Endothelial cell of umbilical vein (primary cell): ENCODE measurements at regions not wholly inside any gene's neighbourhood (a gene's known extent, or its start where the extent isn't known, plus 50 kb on each side); places are given as distances from the start of the nearest gene placed in this dataset.

Experiments used
- BruUV-seq: library from RNA; stranded (reverse); fragments of 400-500 nt; replicated peaks from 2 replicates; lab custom pipeline; 2021; lab: Mats Ljungman, UMichigan
- CTCF ChIA-PET: fragments of 300-600, 350-600 bp; sonication (Branson Sonifier 250); formaldehyde crosslinking; loops from one replicate; lab custom pipeline; 2021; ENCODE audit warnings: antibody characterized with exemption, inconsistent platforms; lab: Charles Lee
- POLR2A ChIA-PET: fragments of 300-600, 350-600 bp; sonication (Branson Sonifier 250); formaldehyde crosslinking; loops from one replicate; lab custom pipeline; 2021; ENCODE audit warnings: antibody characterized with exemption, inconsistent platforms; lab: Charles Lee
- DNase-seq: peaks from one replicate; pipeline ENCODE4 v3.0.0-alpha.2; 2011; ENCODE audit warnings: low read depth, low spot score
- FAIRE-seq: peaks from 2 replicates; lab custom pipeline; 2011; peaks lifted over from hg19 to GRCh38; lab: Jason Lieb, UNC
- H2AFZ ChIP-seq: 2 replicates; pipeline ENCODE4 v1.6.0; 2012; ENCODE audit warnings: low read depth, low read length, control low read depth, inconsistent platforms
- H3K27ac ChIP-seq: 2 replicates; pipeline ENCODE4 v1.5.1; 2011; ENCODE audit warnings: low read depth, mild to moderate bottlenecking, control low read depth, low read length, moderate library complexity; ENCODE audit not compliant: insufficient read depth
- H3K27me3 ChIP-seq, 2 experiments: 2 replicates each; pipeline versions ENCODE4 v1.6.0 to v1.6.1; 2011; ENCODE audit warnings: low read length in 2 of 2, mixed read lengths in 1 of 2; ENCODE audit not compliant: control insufficient read depth in 2 of 2, insufficient read depth in 2 of 2
- H3K36me3 ChIP-seq, 2 experiments: 2 replicates in 1 of 2; 3 replicates in 1 of 2; pipeline ENCODE4 v1.5.1; 2011; ENCODE audit warnings: low read length in 2 of 2, mild to moderate bottlenecking in 1 of 2, moderate library complexity in 1 of 2; ENCODE audit not compliant: control insufficient read depth in 2 of 2, insufficient read depth in 2 of 2; ENCODE audit errors: extremely low read depth in 1 of 2
- H3K4me1 ChIP-seq: 3 replicates; pipeline ENCODE4 v1.5.1; 2011; ENCODE audit warnings: mild to moderate bottlenecking, low read length; ENCODE audit not compliant: control insufficient read depth, insufficient read depth; ENCODE audit errors: extremely low read depth
- H3K4me2 ChIP-seq: 2 replicates; pipeline ENCODE4 v1.6.1; 2011; ENCODE audit warnings: low read length, control low read depth, mixed read lengths; ENCODE audit not compliant: insufficient read depth
- H3K4me3 ChIP-seq, 3 experiments: fragments of 200-600 bp in 1 of 3; sonication (generic), shearing (Covaris generic) in 1 of 3; replicated peaks in 1 of 3; 2 replicates each; pipeline ENCODE4 v1.5.1; 2011 to 2016; ENCODE audit warnings: control low read depth in 3 of 3, low read length in 3 of 3, mild to moderate bottlenecking in 2 of 3, inconsistent platforms in 1 of 3, low read depth in 1 of 3, moderate library complexity in 1 of 3; ENCODE audit not compliant: insufficient read depth in 1 of 3
- H3K79me2 ChIP-seq: 2 replicates; pipeline ENCODE4 v1.6.0; 2012; ENCODE audit warnings: low read length, inconsistent platforms; ENCODE audit not compliant: control insufficient read depth, insufficient read depth
- H3K9ac ChIP-seq: replicated peaks from 2 replicates; pipeline ENCODE3; 2011; ENCODE audit warnings: low read length, control low read depth; ENCODE audit not compliant: insufficient read depth; ENCODE audit errors: extremely low read depth
- H3K9me1 ChIP-seq: replicated peaks from 3 replicates; pipeline ENCODE4 v1.6.0; 2011; ENCODE audit warnings: mild to moderate bottlenecking, low read length; ENCODE audit not compliant: control insufficient read depth, insufficient read depth; ENCODE audit errors: extremely low read depth
- H3K9me3 ChIP-seq: replicated peaks from 2 replicates; pipeline ENCODE4 v1.5.1; 2012; ENCODE audit warnings: low read length, inconsistent platforms; ENCODE audit not compliant: control insufficient read depth, insufficient read depth
- H4K20me1 ChIP-seq: replicated peaks from 2 replicates; pipeline ENCODE3; 2011; ENCODE audit warnings: mild to moderate bottlenecking, low read length; ENCODE audit not compliant: control insufficient read depth, insufficient read depth; ENCODE audit errors: extremely low read depth
- CTCF ChIP-seq, 2 donors: IDR thresholded peaks; 1 replicate in 1 of 2; 2 replicates in 1 of 2; pipeline ENCODE4 v1.5.1; 2011; ENCODE audit warnings: low read length in 2 of 2, mild to moderate bottlenecking in 2 of 2, moderate library complexity in 2 of 2, control low read depth in 1 of 2, inconsistent platforms in 1 of 2, low read depth in 1 of 2; ENCODE audit not compliant: insufficient read depth in 1 of 2; ENCODE audit errors: extremely low read depth in 1 of 2
- EZH2 ChIP-seq: IDR thresholded peaks from 2 replicates; pipeline ENCODE4 v1.6.1; 2012; ENCODE audit warnings: borderline replicate concordance, low read depth, mild to moderate bottlenecking, moderate library complexity, low read length, inconsistent platforms; ENCODE audit not compliant: severe bottlenecking
- FOS ChIP-seq: IDR thresholded peaks from 2 replicates; pipeline ENCODE4 v1.6.1; 2011; ENCODE audit warnings: mild to moderate bottlenecking, low read length, moderate library complexity, borderline replicate concordance; ENCODE audit not compliant: insufficient read depth
- GATA2 ChIP-seq: IDR thresholded peaks from 2 replicates; pipeline ENCODE4 v1.7.0; 2011; ENCODE audit warnings: low read depth, mild to moderate bottlenecking, moderate library complexity, mixed read lengths, low read length; ENCODE audit not compliant: insufficient read length, insufficient read depth
- JUN ChIP-seq: IDR thresholded peaks from 2 replicates; pipeline ENCODE4 v1.6.1; 2011; ENCODE audit warnings: borderline replicate concordance, low read depth; ENCODE audit not compliant: insufficient read length, insufficient read depth
- MAX ChIP-seq: IDR thresholded peaks from 2 replicates; pipeline ENCODE4 v1.6.1; 2011; ENCODE audit not compliant: insufficient read depth, insufficient read length
- POLR2A ChIP-seq: IDR thresholded peaks from 2 replicates; pipeline ENCODE4 v1.6.1; 2012; ENCODE audit warnings: low read depth, mild to moderate bottlenecking, control low read depth, low read length
- POLR2AphosphoS5 ChIP-seq: IDR thresholded peaks from 2 replicates; pipeline ENCODE4 v1.6.1; 2012; ENCODE audit warnings: low read depth, mild to moderate bottlenecking, control low read depth, low read length, moderate library complexity; ENCODE audit not compliant: insufficient read depth
- dilution Hi-C: fragments of 300-500 bp; cut with MboI; formaldehyde crosslinking; loops from one replicate; pipeline ENCODE4 v1.15.0; 2019; ENCODE audit warnings: low sequenced_read_pairs; ENCODE audit not compliant: extremely low pct_ligation_motif_present
- intact Hi-C: fragments of 100-400 bp; cut with micrococcal nuclease; formaldehyde crosslinking; loops from one replicate; pipeline ENCODE4 v1.10.0; 2022

GRCh38 chr1:198950036-198950435 lies 311.2 kb downstream of the PTPRC start:
- Histone ChIP-seq H3K27me3 (no peaks in the 10 kb centered on the region), H3K9me3 (no peaks in the 10 kb centered on the region), H3K4me2 (no peak overlapping the region), H3K4me3 (no peak overlapping the region), H3K4me1 (no peaks in the 10 kb centered on the region), H4K20me1 (no peaks in the 10 kb centered on the region), H3K79me2 (no peaks in the 10 kb centered on the region), H3K9me1 (no peaks in the 10 kb centered on the region), H3K9ac (no peak overlapping the region), H3K36me3 (no peaks in the 10 kb centered on the region), H3K27ac (no peak overlapping the region), H2AFZ (no peak overlapping the region)
- no TSS peak for BruUV-seq
- FAIRE-seq (no peak), DNase-seq (no peak)
- intact Hi-C loops (no loop called here), dilution Hi-C loops (no loop called here)
- POLR2A ChIA-PET: no interaction called here
- CTCF ChIA-PET: interaction anchor here (1.0 kb wide), 1 partner anchor 163 kb away, joined by 4 read pairs; no protein-coding TSS in a partner anchor
- TF ChIP-seq GATA2 (no peak), JUN (no peak), CTCF (IDR thresholded peaks at IDR 0.05; ENCODE audit: extremely low read depth in 1 of 2, insufficient read depth in 1 of 2, low read depth in 1 of 2, low read length in 2 of 2) (no peak), POLR2AphosphoS5 (no peak), EZH2 (no peak), POLR2A (no peak), FOS (no peak), MAX (no peak)
